ENCODE measurements at regions not wholly inside any gene's neighbourhood (a gene's known extent, or its start where the extent isn't known, plus 50 kb on each side); places are given as distances from the start of the nearest gene placed in this dataset.

DNA sequence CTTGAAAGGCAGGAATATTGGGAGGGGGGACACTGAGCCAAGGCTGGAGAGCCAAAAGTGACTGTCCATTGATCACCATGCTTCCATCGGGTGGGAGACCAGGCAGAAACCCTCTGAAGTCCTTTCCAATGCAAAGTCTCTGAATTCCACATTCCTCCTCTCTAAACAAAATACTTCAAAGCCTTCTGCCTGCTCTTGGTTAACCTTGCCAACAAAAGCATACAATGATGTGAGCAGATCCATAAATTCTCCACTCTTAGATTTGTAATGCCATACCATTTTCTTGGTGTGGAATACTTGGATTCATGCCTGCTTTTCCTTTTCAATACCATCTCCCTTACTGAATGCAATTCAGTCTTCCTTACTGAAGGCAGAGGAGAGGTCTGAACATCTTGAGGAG lies 74.1 kb upstream of the FAM9B start:
- no peaks in the 10 kb centered on the region for H3K36me3 Mint-ChIP-seq (ENCODE audit: low read depth, unreplicated experiment)
- no peaks in the 10 kb centered on the region for H3K9me3 Mint-ChIP-seq (ENCODE audit: unreplicated experiment)
- no peaks in the 10 kb centered on the region for H3K27me3 Mint-ChIP-seq (ENCODE audit: unreplicated experiment)
- no peak overlapping the region for H3K27ac Mint-ChIP-seq (ENCODE audit: unreplicated experiment)
- TF ChIP-seq, protein P1, sequence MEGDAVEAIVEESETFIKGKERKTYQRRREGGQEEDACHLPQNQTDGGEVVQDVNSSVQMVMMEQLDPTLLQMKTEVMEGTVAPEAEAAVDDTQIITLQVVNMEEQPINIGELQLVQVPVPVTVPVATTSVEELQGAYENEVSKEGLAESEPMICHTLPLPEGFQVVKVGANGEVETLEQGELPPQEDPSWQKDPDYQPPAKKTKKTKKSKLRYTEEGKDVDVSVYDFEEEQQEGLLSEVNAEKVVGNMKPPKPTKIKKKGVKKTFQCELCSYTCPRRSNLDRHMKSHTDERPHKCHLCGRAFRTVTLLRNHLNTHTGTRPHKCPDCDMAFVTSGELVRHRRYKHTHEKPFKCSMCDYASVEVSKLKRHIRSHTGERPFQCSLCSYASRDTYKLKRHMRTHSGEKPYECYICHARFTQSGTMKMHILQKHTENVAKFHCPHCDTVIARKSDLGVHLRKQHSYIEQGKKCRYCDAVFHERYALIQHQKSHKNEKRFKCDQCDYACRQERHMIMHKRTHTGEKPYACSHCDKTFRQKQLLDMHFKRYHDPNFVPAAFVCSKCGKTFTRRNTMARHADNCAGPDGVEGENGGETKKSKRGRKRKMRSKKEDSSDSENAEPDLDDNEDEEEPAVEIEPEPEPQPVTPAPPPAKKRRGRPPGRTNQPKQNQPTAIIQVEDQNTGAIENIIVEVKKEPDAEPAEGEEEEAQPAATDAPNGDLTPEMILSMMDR (IDR thresholded peaks at IDR 0.05; ENCODE audit: unreplicated experiment), result no peak
- H3K4me1 Mint-ChIP-seq (ENCODE audit: unreplicated experiment), result no peaks in the 10 kb centered on the region
- DNase-seq (ENCODE audit: low spot score), result no peak
- H3K4me3 Mint-ChIP-seq (ENCODE audit: unreplicated experiment), result no peak overlapping the region

DNA sequence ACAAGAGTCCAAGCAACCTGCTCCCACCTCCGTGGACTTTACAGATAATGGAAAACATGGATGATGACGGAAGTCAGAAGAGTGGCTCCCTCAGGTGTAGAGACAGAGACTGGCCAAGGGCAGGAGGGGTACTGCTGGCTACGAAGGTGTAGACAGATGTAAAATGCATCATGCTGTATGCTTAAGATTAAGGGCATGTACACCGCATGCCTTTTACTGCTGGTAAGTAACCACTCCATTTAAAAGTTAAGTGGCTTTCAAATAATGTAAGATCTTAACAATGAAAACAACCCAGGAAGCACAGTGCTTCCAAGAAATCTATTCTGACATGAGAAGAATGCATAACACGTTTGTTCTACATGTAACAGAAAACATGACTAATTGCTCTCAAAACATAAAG lies 76.9 kb upstream of the FAM9B start:
- no peaks in the 10 kb centered on the region for H3K4me1 Mint-ChIP-seq (ENCODE audit: unreplicated experiment)
- TF ChIP-seq, protein P1 (IDR thresholded peaks at IDR 0.05; ENCODE audit: unreplicated experiment), result no peak
- H3K36me3 Mint-ChIP-seq (ENCODE audit: low read depth, unreplicated experiment), result no peaks in the 10 kb centered on the region

DNA sequence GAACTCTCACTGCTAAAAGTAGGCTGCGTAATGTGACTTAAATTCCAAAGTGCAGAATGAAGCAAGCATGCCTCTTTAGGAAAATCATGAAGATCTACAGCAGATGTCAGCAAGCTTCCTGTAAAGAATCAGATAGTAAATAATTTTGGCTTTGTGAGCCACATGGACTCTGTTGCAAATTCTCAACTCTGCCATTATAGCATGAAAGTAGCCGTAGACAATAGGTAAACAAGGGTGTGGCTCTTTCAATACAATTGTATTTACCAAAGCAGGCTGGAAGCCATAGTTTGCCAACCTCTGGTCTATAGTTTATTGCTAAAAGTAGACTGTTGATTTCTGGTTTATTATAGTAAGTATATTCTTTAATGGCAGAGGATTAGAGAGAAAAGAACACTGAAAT lies 80.3 kb upstream of the FAM9B start:
- Mint-ChIP-seq H3K9me3 (ENCODE audit: unreplicated experiment) (no peaks in the 10 kb centered on the region), H3K4me3 (ENCODE audit: unreplicated experiment) (no peak overlapping the region), H3K27me3 (ENCODE audit: unreplicated experiment) (no peaks in the 10 kb centered on the region), H3K27ac (ENCODE audit: unreplicated experiment) (no peak overlapping the region), H3K36me3 (ENCODE audit: low read depth, unreplicated experiment) (no peaks in the 10 kb centered on the region), H3K4me1 (ENCODE audit: unreplicated experiment) (no peaks in the 10 kb centered on the region)
- TF ChIP-seq, protein P1 (IDR thresholded peaks at IDR 0.05; ENCODE audit: unreplicated experiment), result no peak
- DNase-seq (ENCODE audit: low spot score), result no peak

More for the DNA sequence above, 76.9 kb upstream of the FAM9B start:
- no peak overlapping the region for H3K4me3 Mint-ChIP-seq (ENCODE audit: unreplicated experiment)
- H3K9me3 Mint-ChIP-seq (ENCODE audit: unreplicated experiment), result no peaks in the 10 kb centered on the region
- no peaks in the 10 kb centered on the region for H3K27me3 Mint-ChIP-seq (ENCODE audit: unreplicated experiment)
- no peak overlapping the region for H3K27ac Mint-ChIP-seq (ENCODE audit: unreplicated experiment)
- no peak for DNase-seq (ENCODE audit: low spot score)

DNA sequence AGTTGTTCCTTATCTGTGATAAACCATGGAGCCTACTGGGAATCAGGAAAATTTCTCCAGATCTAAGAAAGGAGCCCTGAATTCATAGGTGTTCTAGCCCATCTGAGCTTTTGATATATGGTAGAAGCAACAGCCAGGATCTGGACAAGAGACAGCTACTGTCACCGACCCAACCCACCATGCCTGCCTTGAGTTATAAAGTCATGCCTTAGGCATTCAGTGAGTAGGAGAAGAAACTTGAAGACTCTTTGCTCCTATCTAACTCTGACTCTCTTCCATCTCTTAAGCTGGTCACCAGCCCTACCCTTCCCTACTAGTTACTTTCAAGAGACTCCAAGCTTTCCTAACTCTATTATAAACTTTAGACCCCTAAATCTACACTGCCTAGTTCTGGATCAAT lies 83.9 kb upstream of the FAM9B start:
- TF ChIP-seq, protein P1 (IDR thresholded peaks at IDR 0.05; ENCODE audit: unreplicated experiment), result no peak
- Mint-ChIP-seq H3K27ac (ENCODE audit: unreplicated experiment) (no peak overlapping the region), H3K36me3 (ENCODE audit: low read depth, unreplicated experiment) (no peaks in the 10 kb centered on the region), H3K27me3 (ENCODE audit: unreplicated experiment) (peaks cover 1% of the 10 kb centered on the region), H3K4me1 (ENCODE audit: unreplicated experiment) (no peaks in the 10 kb centered on the region), H3K4me3 (ENCODE audit: unreplicated experiment) (no peak overlapping the region), H3K9me3 (ENCODE audit: unreplicated experiment) (no peaks in the 10 kb centered on the region)
- no peak for DNase-seq (ENCODE audit: low spot score)

DNA sequence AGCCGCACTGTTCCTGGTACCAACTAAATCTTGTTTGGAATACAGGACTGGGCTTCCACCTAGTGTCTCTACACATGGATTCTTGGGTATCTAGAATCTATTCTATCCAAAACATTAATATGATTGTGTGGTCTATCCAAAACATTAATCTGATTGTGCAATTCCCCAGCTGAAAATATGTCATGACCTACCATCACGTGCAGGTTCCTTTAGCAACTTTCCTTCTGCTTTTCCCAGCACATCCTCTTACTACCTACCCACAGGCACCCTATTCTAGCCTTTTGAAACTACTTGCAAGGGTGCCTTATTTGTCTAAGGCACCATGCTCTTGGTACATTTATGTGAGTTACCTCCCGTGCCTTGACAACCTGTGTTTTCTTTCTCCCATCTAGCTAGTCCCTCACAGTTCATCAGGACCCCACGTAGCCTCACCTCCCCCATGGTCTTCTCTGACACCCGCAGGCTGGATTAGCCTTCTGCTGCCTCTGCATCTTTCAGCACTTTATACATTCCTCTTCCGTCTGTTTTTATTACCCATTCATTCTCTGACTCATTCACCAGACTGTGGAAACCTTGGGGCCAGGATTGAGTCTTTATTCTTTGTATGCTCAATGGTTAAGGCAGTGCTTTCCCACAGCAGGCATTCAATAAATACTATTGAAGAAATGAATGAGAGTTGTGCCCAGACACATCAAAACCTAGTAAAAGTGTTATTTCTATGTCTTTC lies 88.8 kb upstream of the FAM9B start:
- H3K27ac Mint-ChIP-seq (ENCODE audit: unreplicated experiment), result no peak overlapping the region
- no peaks in the 10 kb centered on the region for H3K36me3 Mint-ChIP-seq (ENCODE audit: low read depth, unreplicated experiment)

More for the DNA sequence above, 88.8 kb upstream of the FAM9B start:
- no peaks in the 10 kb centered on the region for H3K9me3 Mint-ChIP-seq (ENCODE audit: unreplicated experiment)
- H3K4me3 Mint-ChIP-seq (ENCODE audit: unreplicated experiment), result no peak overlapping the region
- TF ChIP-seq, protein P1 (IDR thresholded peaks at IDR 0.05; ENCODE audit: unreplicated experiment), result no peak
- H3K4me1 Mint-ChIP-seq (ENCODE audit: unreplicated experiment), result no peaks in the 10 kb centered on the region
- H3K27me3 Mint-ChIP-seq (ENCODE audit: unreplicated experiment), result peaks cover 1% of the 10 kb centered on the region
- DNase-seq (ENCODE audit: low spot score), result no peak
